HG03378 (cell line): ENCODE measurements at regions not wholly inside any gene's neighbourhood (a gene's known extent, or its start where the extent isn't known, plus 50 kb on each side); places are given as distances from the start of the nearest gene placed in this dataset.
"Not testable (repeated sequence)": the region's sequence is repeated elsewhere in the genome, so short reads cannot be mapped to it uniquely, and the experiment has no call there.

Experiments
- ATAC-seq: cut with Tn5 transposase; IDR thresholded peaks from one replicate; pipeline ENCODE4 v1.9.1; 2021; ENCODE audit warnings: mild to moderate bottlenecking, moderate library complexity; ENCODE audit not compliant: unreplicated experiment

GRCh38 chr12:127594351-127594970, 672.5 kb upstream of the TMEM132C start:
- ATAC-seq = no peak

GRCh38 chr12:127595506-127595905, 671.5 kb upstream of the TMEM132C start:
- ATAC-seq = no peak

DNA sequence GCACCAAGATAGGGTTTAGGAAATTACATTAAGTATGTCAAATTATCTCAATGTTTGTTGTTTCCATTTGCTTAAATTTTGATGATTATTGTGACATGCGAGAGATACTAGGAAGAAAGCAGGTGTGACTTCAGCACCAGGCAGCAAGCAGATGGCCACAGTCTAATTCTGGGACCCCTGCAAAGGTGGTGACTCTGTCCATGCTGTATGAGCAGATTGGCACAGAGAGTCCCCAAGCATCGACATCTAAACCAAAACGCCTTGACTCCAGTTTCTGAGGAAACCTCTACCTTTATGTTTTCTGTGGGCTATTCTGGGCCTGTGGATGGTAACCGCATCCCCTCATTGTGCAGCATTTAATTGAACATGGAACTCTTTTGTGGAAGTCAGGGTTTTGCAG, 670.1 kb upstream of the TMEM132C start:
- ATAC-seq = no peak

GRCh38 chr12:127599436-127599835, 667.5 kb upstream of the TMEM132C start:
- no peak for ATAC-seq

- no peak for ATAC-seq
Observed at GRCh38 chr12:127600211-127600610, 666.8 kb upstream of the TMEM132C start.

GRCh38 chr12:127606476-127607015, 660.4 kb upstream of the TMEM132C start:
- ATAC-seq = no peak

- no peak for ATAC-seq
Observed at GRCh38 chr12:127607146-127607725, 659.7 kb upstream of the TMEM132C start.

DNA sequence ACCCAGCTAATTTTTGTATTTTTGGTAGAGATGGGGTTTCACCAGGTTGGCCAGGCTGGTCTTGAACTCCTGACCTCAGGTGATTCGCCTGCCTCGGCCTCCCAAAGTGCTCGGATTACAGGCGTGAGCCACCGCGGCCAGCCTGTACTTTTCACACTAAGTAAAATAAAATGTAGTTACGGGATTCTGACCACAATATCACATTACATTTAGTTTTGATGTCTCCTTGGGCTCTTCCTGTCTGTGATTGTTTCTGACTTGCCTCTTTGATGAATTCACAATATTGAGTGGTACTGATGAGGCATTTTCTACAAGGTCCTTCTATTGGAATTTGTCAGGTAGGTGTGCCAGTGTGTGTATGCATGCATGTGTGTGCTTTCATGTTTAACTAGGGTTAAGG, 658.6 kb upstream of the TMEM132C start:
- not testable (repeated sequence) for ATAC-seq

- no peak for ATAC-seq
Observed at GRCh38 chr12:127613056-127613455, 653.9 kb upstream of the TMEM132C start.

DNA sequence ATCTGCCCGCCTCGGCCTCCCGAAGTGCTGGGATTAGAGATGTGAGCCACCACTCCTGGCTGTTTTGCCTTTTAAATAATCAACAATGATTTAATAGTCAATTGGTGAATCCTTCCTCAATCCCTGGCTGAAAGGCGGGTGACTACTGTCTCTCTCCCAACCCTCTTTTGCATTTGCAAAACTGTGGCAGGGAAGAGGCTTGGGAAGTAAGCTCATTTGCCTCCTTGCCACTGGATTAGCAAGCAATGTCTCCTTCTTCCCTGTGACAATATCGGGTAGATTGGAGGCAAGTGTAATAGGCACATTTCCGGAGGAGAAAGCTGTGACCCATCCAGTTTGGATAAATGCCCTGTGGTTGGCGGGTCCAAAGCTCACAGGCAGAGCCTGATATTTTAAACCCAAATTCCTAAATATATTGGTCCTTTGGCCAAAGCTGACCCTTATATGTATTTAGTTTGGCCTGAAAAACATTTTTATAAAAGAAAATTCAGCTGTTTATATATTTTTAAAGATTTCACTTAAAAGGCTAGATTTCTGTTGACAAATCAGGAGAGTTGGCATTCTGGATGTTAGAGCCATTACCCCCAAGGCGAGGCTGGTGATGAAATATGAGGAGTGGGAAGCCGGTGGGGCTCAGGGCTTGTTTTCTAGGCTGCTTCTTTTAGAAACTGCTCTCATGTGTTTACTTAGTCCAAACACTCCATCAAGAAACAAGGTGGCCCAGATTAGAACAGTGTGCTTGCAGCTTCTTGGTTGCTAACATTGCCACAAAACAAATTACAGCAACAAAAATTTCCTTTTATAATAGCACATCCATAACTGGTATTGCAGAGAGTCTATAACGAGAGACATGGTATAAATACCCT, 646.9 kb upstream of the TMEM132C start:
- ATAC-seq = no peak

DNA sequence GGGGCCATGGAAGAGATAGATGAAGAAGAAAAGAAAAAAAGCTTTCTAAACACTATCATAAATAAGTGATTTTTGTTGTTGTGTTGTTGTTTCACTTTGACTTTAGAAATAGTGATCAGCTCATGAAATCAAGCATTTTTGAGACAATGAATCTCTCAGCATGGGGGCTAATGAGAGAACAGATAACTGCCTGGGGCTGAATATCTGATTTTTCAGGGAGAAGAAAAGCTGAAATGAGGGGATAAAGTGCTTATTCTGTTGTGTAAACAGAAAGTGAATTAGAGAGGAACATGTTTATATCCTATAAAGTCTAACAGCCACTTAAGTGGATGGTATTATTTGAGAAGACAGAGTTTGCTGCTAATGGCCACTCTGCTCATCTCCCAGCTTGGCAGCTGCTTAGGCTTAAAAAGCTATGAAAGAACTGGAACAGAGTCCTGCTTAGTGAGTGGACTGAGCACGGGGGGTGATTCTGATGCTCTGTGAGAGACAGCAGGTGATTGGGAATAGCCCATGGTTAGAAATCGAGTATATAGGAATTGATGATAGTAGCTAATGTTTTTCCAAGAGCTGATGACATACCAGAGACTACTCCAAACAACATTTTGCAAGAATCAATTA, 646.1 kb upstream of the TMEM132C start:
- no peak for ATAC-seq

DNA sequence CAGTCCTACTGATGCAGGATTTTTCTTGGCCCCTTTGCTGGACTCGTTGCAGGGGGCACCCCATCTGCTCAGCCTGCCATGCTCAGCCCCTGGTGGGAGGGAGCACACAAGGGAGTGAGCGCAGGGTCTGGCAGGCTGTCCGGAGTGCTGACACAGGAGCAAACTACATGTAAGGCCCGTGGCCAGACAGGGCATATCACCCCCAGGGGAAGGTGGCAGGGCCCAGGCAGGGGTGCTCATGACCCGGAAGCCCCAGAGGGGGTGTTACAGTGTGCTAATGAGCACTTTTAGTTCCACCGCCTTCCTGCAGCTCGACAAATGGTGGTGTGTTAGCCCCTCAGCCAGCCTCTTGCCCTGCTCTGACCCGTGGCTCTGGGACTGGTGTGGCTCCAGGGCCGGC, 645.6 kb upstream of the TMEM132C start:
- ATAC-seq = no peak

DNA sequence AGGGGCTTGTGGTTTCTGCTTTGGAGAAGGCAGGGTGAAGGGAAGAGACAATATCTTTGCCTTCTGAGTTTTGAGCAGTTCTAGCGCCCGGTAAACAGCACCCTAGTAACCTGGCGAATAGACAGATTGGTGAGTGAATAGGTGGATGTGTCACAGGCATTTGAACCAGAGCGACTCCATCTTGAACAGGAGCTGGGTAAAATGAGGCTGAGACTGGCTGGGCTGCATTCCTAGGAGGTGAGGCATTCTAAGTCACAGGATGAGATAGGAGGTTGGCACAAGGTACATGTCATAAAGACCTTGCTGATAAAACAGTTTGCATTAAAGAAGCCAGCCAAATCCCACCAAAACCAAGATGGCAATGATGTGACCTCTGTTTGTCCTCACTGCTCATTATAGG, 643.6 kb upstream of the TMEM132C start:
- ATAC-seq = no peak

DNA sequence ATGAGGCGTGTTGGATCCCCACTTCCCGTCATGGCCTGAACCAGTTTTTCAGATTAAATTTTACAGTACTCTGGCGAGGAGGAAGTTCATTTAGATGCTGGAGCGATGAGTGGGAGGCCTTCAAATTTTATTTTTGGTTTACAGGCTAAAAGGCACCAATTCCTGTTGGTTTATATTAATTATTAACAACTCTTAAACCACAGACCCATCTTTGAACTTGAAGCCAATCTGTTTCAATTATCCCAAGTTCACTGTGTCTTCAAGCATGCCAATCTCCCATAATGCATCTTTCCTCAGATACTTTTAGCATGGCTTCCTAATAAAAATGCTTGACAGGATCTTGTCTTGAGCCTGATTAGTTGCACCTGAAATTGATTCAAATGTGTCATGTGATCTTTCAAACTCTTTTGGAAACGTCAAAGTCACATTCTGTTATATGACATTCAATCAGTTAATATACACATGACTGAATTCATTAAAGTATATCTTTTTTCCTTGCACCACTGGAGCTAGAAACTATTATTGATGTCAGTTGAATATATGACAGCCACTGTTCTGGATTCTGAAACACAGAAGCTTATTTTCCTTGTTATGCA, 641.7 kb upstream of the TMEM132C start:
- ATAC-seq = no peak

GRCh38 chr12:127628645-127629044, 638.3 kb upstream of the TMEM132C start:
- ATAC-seq = no peak

GRCh38 chr12:127629066-127629820, 637.7 kb upstream of the TMEM132C start:
- ATAC-seq = no peak

GRCh38 chr12:127632461-127632860, 634.5 kb upstream of the TMEM132C start:
- no peak for ATAC-seq

DNA sequence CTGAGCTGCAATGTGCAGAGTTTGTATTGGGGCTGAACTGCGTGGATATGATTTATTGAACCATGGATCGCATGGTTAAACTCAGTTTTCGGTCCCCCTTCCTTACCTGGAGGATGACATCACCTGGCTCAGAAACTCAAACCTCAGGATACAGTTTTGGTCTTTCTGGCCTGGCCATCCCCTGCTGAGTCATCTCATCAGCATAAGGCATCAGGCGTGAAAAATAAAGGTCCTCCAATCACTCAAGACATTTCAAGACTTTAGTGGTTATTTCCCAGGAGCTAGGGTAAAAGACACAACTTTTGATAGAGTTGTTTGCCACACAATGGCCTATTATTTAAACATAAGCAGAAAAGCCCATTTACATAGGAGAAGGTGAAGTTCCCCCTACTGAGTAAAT, 631.1 kb upstream of the TMEM132C start:
- ATAC-seq = no peak

DNA sequence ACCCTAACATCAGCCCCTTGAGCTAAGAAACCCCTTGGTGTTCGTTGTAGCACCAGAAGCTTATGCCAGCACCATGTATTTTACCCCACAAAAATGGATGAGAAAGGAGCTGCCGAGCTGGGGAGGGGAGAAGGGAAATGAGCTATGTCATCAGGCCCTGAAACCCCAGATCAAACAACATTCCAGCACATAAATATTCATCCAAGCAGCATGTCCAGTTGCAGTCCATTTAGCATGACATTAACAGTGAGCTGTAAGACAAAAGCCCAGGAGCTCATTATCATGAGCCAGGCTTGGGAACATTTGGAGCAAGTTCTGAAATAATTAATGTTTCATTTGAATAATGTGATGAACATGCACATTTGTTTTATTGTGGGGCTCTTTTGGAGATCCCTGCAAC, 630.1 kb upstream of the TMEM132C start:
- ATAC-seq = no peak

DNA sequence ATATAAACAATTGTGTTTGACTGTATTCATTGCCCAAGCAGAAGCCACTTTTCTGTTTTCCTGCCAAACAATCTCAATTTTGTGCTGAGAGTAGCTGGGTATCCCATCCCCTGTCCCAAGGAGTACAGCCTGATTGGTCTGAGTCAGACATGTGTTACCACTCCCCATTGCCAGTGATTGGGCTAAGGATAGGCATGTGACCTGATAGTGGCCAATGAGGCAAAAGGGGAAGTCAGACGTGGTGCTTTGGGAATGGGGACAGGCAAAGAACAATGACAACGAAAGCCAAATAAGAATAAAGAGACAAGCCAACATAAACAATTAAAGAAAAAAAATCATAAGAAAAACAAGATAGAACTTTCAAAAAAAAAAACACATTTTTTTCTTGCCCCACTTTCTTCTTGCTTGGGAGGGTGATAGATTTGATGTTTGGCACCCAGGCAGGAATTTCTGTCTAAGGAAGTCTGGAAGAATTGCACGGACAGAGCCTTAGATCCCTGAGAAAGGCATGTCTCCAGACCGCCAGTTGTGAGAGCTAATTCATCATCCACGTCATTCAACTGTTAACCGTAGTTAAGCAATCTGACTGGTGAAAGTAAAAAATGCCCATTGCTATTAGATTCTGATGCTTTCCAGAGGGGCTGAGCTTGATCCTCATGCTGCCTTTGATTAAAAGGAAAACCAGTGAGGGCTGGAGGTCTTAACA, 626.6 kb upstream of the TMEM132C start:
- ATAC-seq = no peak
